HG02840 (cell line): ENCODE measurements at regions not wholly inside any gene's neighbourhood (a gene's known extent, or its start where the extent isn't known, plus 50 kb on each side); places are given as distances from the start of the nearest gene placed in this dataset.
"Not testable (repeated sequence)": the region's sequence is repeated elsewhere in the genome, so short reads cannot be mapped to it uniquely, and the experiment has no call there.

Experiments
- ATAC-seq: cut with Tn5 transposase; IDR thresholded peaks from one replicate; pipeline ENCODE4 v1.9.1; 2021; ENCODE audit warnings: mild to moderate bottlenecking, moderate library complexity, moderate number of reproducible peaks; ENCODE audit not compliant: unreplicated experiment, low FRiP score

- no peak for ATAC-seq
Observed at GRCh38 chr21:36245649-36246048, 74.3 kb upstream of the MORC3 start.

DNA sequence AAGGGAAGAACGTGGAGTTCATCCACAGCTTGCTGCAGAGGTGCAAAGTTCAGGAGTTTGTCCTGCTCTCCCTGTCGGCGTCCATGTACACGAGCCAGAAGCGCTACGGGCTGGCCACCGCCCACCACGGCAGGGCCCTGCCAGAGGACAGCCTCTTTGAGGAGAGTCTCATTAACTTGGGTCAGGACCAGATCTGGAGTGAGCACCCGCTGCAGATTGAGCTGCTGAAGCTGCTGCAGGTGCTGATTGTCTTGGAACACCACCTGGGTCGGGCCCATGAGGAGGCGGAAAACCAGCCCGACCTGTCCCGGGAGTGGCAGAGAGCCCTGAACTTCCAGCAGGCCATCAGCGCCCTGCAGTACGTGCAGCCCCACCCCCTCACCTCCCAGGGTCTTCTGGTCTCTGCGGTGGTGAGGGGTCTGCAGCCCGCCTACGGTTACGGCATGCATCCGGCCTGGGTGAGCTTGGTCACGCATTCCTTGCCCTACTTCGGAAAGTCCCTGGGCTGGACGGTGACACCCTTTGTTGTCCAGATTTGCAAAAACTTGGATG lies 73.8 kb upstream of the MORC3 start:
- ATAC-seq: no peak

- ATAC-seq: no peak
Observed at GRCh38 chr21:36247316-36248010, 72.5 kb upstream of the MORC3 start.

GRCh38 chr21:36249576-36250422 lies 70.2 kb upstream of the MORC3 start:
- no peak for ATAC-seq

GRCh38 chr21:36250423-36251075 lies 69.4 kb upstream of the MORC3 start:
- ATAC-seq: no peak

DNA sequence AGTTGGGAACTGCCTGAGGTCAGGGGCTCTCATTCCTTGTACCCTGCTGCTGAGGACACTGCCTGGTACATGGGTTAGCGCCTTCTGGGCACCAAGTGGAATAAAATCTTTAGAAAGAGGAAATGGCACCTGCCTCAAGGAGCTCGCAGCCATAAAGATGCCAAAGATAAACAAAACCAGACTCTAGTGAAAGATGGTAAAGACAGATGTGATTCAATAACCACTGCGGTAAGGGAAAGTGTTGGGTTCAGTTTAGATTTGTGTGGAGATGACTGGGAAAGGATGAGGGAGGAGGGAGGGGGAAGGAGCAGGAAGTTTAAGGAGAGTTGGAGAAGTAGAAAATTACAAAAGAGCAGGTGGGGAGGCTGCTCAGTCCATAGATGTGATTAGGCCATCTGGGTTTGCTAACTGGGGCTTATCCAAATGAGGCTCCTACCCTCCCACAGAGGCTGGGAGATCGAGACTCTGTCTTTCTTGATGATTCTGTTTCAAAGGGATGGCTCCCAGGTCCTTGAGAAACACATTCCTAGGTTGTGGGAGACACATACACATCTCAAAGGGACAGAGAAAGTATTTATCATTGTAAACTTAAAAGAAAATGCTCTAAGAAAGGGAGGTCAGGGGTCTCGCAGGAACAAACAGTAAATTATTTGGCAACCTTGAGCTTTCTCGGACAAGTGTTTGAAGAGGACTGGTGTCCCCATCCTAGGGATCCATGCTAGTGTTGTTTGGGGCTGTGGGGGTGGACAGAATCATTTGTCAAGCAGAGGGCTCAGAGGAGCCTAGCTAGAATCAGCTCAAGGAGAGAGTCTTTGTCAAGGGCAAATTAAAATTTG lies 65.7 kb upstream of the MORC3 start:
- no peak for ATAC-seq

DNA sequence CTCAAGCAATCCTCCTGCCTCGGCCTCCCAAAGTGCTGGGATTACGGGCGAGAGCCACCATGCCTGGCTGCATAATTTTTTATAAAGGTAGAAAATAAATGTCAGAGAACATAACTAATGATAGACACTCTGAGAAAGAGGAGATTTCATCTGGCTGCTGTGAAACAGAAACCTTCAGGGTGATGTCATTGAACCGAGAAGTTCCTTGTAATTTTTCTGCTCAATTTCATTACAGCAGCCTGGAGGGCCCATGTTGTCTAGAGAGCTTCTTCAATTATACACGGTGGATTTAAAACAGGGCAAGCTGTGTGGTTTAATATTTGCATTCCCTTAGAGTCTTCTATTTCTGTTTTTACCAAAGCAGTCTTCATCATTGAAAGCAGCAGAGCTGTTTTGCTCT lies 64.3 kb upstream of the MORC3 start:
- ATAC-seq: peak; percentile 40

DNA sequence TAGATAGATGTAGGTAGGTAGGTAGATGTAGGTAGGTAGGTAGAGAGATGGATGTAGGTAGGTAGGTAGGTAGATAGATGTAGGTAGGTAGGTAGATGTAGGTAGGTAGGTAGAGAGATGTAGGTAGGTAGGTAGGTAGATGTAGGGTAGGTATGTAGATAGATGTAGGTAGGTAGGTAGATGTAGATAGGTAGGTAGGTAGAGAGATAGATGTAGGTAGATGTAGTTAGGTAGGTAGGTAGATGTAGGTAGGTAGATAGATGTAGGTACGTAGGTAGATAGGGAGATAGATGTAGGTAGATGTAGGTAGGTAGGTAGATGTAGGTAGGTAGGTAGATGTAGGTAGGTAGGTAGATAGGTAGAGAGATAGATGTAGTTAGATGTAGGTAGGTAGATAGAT lies 62.3 kb upstream of the MORC3 start:
- no peak for ATAC-seq

GRCh38 chr21:36260030-36260787 lies 59.8 kb upstream of the MORC3 start:
- no peak for ATAC-seq

DNA sequence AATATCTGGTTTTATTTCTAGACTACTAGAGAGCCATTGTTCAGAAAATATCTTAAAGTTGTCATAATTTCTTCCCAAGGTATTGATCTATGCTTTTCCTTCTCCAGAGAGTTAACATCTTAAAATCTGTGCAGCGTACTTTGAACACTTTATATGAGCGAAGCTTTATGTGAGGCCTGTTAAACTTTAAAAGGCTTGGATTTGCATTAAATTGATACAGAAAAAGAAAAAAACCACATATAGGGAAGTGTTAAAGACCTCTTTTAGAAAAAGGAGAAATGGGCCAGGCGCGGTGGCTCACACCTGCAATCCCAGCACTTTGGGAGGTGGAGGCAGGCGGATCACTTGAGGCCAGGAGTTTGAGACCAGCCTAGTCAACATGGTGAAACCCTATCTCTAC lies 59.2 kb upstream of the MORC3 start:
- ATAC-seq: no peak

GRCh38 chr21:36261459-36261858 lies 58.5 kb upstream of the MORC3 start:
- ATAC-seq: no peak

DNA sequence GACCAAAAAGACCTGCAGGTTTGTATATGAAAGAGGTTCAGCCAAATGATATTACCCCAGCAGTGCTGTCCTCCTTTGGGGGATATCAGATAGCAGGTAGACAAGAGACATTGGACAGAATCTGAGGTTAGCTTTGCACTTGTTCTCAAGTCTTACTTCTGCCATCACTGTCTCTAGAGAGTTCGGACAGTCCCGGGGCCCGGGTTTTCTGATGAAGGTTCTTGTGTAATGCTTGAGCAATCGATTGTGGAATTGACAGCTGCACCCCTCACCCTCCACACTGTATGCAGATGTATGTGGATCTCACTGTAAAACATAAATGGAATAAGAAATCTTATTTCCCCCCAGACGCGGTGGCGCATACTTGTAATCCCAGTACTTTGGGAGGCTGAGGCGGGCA lies 56.2 kb upstream of the MORC3 start:
- ATAC-seq: no peak

DNA sequence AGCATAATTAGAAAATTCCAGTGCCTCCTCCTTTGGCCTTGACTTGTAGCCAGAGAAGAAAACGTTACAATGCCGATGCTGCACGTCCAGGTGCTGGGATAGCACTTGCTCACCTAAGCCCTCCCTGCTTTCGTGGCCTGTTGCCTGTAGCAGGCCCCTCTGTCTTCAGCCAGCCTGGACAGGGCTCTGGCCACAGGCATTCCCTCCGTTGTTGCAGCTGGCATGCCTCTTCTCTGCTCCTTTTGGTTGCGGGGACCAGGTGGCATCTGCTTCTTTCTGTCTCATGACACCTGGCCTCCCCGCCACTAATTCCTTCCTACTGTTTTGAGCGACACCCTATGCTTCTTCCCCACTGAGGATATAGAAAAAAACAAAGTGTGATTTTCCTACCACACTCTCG lies 54.6 kb upstream of the MORC3 start:
- ATAC-seq: no peak

DNA sequence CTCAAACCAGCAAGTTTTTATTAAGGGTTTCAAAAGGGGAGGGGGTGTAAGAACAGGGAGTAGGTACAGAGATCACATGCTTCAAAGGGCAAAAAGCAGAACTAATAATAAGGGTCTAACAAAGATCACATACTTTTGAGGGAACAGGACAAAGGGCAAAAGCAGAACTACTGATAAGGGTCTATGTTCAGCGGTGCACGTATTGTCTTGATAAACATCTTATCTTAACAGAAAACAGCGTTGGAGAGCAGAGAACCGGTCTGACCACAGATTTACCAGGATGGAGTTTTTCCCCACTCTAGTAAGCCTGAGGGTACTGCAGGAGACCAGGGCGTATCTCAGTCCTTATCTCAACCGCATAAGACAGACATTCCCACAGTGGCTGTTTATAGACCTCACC lies 52.2 kb upstream of the MORC3 start:
- not testable (repeated sequence) for ATAC-seq

GRCh38 chr21:36268264-36268663 lies 51.7 kb upstream of the MORC3 start:
- not testable (repeated sequence) for ATAC-seq
